ENCODE measurements at regions not wholly inside any gene's neighbourhood (a gene's known extent, or its start where the extent isn't known, plus 50 kb on each side); places are given as distances from the start of the nearest gene placed in this dataset.

DNA sequence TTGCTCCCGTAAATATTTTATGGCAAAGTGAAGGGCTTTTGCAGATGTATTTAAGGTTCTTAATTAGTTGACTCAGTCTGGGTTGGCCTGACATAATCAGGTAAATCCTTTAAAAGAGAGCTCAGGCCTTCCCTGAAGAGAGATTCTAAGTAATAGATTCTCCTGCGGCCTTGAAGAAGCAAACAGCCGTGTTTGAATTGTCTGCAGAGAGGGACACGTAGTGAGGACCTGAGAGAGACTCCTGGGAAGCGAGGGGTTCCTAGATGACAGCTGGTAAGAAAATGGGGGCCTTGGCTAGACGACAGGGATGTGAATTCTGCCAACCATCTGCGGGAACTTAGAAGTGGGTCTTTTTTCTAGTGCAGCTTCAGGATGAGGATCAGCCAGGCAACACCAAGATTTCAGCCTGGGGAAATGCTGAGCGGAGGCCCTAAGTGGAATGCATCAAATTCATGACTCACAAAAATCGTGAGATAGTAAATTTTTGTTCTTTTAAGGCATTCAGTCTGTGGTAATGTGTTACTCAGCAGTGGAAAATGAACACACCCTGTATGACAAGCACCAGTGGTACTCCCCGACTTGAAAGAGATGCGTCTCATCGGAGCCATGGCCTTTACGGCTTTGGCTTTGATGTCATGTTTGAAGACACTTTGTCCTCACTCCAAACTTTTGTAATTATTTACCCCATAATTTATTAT is 62.1 kb upstream of the SMIM21 start:
- TF ChIP-seq, protein P1, sequence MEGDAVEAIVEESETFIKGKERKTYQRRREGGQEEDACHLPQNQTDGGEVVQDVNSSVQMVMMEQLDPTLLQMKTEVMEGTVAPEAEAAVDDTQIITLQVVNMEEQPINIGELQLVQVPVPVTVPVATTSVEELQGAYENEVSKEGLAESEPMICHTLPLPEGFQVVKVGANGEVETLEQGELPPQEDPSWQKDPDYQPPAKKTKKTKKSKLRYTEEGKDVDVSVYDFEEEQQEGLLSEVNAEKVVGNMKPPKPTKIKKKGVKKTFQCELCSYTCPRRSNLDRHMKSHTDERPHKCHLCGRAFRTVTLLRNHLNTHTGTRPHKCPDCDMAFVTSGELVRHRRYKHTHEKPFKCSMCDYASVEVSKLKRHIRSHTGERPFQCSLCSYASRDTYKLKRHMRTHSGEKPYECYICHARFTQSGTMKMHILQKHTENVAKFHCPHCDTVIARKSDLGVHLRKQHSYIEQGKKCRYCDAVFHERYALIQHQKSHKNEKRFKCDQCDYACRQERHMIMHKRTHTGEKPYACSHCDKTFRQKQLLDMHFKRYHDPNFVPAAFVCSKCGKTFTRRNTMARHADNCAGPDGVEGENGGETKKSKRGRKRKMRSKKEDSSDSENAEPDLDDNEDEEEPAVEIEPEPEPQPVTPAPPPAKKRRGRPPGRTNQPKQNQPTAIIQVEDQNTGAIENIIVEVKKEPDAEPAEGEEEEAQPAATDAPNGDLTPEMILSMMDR (IDR thresholded peaks at IDR 0.05; ENCODE audit: insufficient read depth, low read length, poor library complexity, severe bottlenecking): no peak
- no peak for DNase-seq (ENCODE audit: extremely low read depth, insufficient read length)
- Histone ChIP-seq H3K4me3 (replicated peaks; ENCODE audit: low read depth, low read length) (no peak overlapping the region), H3K27me3 (replicated peaks; ENCODE audit: control insufficient read depth, insufficient read depth, low read length) (no peaks in the 10 kb centered on the region), H3K36me3 (ENCODE audit: control insufficient read depth, insufficient read depth, low read length) (no peaks in the 10 kb centered on the region)

GRCh38 chr18:75483662-75484061 is 56.2 kb upstream of the SMIM21 start:
- Histone ChIP-seq H3K27me3 (replicated peaks; ENCODE audit: control insufficient read depth, insufficient read depth, low read length) (no peaks in the 10 kb centered on the region), H3K4me3 (replicated peaks; ENCODE audit: low read depth, low read length) (no peak overlapping the region), H3K36me3 (ENCODE audit: control insufficient read depth, insufficient read depth, low read length) (no peaks in the 10 kb centered on the region)
- TF ChIP-seq, protein P1 (IDR thresholded peaks at IDR 0.05; ENCODE audit: insufficient read depth, low read length, poor library complexity, severe bottlenecking): no peak
- DNase-seq (ENCODE audit: extremely low read depth, insufficient read length): no peak

GRCh38 chr18:75482880-75483279 is 55.4 kb upstream of the SMIM21 start:
- no peak for DNase-seq (ENCODE audit: extremely low read depth, insufficient read length)
- no peak overlapping the region for H3K4me3 ChIP-seq (replicated peaks; ENCODE audit: low read depth, low read length)
- no peaks in the 10 kb centered on the region; the same call in 1 of the 2 replicates for H3K27me3 ChIP-seq (replicated peaks; ENCODE audit: control insufficient read depth, insufficient read depth, low read length)
- no peaks in the 10 kb centered on the region for H3K36me3 ChIP-seq (ENCODE audit: control insufficient read depth, insufficient read depth, low read length)
- TF ChIP-seq, protein P1 (IDR thresholded peaks at IDR 0.05; ENCODE audit: insufficient read depth, low read length, poor library complexity, severe bottlenecking): no peak

- H3K36me3 ChIP-seq (ENCODE audit: control insufficient read depth, insufficient read depth, low read length): no peaks in the 10 kb centered on the region
- DNase-seq (ENCODE audit: extremely low read depth, insufficient read length): no peak
- no peak overlapping the region for H3K4me3 ChIP-seq (replicated peaks; ENCODE audit: low read depth, low read length)
- no peaks in the 10 kb centered on the region; the same call in 1 of the 2 replicates for H3K27me3 ChIP-seq (replicated peaks; ENCODE audit: control insufficient read depth, insufficient read depth, low read length)
- TF ChIP-seq, protein P1 (IDR thresholded peaks at IDR 0.05; ENCODE audit: insufficient read depth, low read length, poor library complexity, severe bottlenecking): no peak
Observed at GRCh38 chr18:75480487-75480886, 53.0 kb upstream of the SMIM21 start.

DNA sequence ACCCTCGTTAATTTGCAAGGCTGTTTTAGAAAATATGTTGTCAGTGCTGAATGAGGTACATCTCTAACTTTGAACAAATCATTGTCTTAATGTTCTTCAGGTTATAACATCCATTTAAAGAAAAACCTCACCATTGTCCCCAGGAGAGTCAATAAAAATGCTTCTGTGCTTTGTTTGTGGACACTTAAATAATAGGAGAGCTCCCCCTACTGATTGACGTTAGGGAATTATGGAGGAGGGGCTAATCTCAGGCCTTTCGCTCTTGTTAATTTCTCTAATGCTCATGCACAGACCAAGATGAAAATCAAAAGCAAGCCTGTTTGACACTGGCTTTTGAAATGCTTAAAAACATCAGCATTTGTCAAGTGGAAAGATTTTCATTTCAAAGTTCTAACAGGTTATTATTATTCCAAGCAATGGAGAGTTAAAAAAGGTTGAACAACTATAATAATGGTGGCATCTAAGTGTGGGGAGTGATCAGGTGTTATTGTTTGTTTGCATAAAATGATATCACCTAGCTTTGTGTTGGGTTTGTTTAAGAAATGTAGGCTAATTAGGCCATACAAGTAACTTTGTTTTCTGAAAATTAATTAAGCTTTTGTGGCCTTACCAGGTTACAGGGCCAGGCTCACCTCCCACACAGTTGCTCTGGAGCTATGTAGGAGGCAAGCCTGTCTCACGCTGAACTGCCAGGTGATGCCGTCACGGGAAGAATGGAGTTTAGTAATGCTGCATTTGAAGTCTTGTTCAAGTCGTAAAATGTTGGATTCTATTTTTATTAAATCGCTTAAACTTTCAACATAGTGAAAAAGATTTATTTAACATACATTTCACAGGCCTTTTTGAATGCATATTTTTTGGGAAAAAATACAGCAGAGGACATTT is 51.7 kb upstream of the SMIM21 start:
- TF ChIP-seq, protein P1 (IDR thresholded peaks at IDR 0.05; ENCODE audit: insufficient read depth, low read length, poor library complexity, severe bottlenecking): peak; percentile 54
- Histone ChIP-seq H3K4me3 (replicated peaks; ENCODE audit: low read depth, low read length) (no peak overlapping the region), H3K36me3 (ENCODE audit: control insufficient read depth, insufficient read depth, low read length) (no peaks in the 10 kb centered on the region), H3K27me3 (replicated peaks; ENCODE audit: control insufficient read depth, insufficient read depth, low read length) (no peaks in the 10 kb centered on the region; the same call in 1 of the 2 replicates)
- no peak for DNase-seq (ENCODE audit: extremely low read depth, insufficient read length)
